Hepatocyte (in vitro differentiated cells): ENCODE measurements at regions not wholly inside any gene's neighbourhood (a gene's known extent, or its start where the extent isn't known, plus 50 kb on each side); places are given as distances from the start of the nearest gene placed in this dataset.

Experiments used
- CTCF ChIP-seq: fragments of 200-600 bp; sonication (generic); IDR thresholded peaks from 2 replicates; pipeline ENCODE4 v1.5.1; 2016; ENCODE audit warnings: antibody characterized with exemption, mild to moderate bottlenecking; ENCODE audit not compliant: poor library complexity
- EZH2 ChIP-seq: fragments of 200-600 bp; sonication (generic); IDR thresholded peaks from 2 replicates; pipeline ENCODE4 v1.6.1; 2016; ENCODE audit warnings: antibody characterized with exemption, mild to moderate bottlenecking, borderline replicate concordance

GRCh38 chr21:35976929-35977328 is 83.4 kb downstream of the SETD4 start:
- TF ChIP-seq EZH2 (no peak), CTCF (no peak)
